SK-N-SH treated with all-trans-retinoic acid at 6 μM for 48 hours (cell line): ENCODE measurements at regions not wholly inside any gene's neighbourhood (a gene's known extent, or its start where the extent isn't known, plus 50 kb on each side); places are given as distances from the start of the nearest gene placed in this dataset.

Experiments
- ATAC-seq: fragments of 200-7000 bp; cut with Tn5 transposase; 3 replicates; pipeline ENCODE4 v1.9.1; 2020; ENCODE audit warnings: mild to moderate bottlenecking, moderate library complexity
- ESRRG ChIP-seq: fragments of 250-450 bp; sonication (Bioruptor Pico); IDR thresholded peaks from 2 replicates; pipeline ENCODE4 v1.6.1; 2021; ENCODE audit warnings: mild to moderate bottlenecking
- ISL1 ChIP-seq: fragments of 250-450 bp; sonication (Bioruptor Pico); IDR thresholded peaks from 2 replicates; pipeline ENCODE4 v2.1.2; 2022; ENCODE audit warnings: mild to moderate bottlenecking, moderate library complexity
- OSR1 ChIP-seq: fragments of 250-450 bp; sonication (Bioruptor Pico); IDR thresholded peaks from 2 replicates; pipeline ENCODE4 v1.8.0; 2022; ENCODE audit warnings: moderate library complexity, mild to moderate bottlenecking, inconsistent platforms
- ZC3H10 ChIP-seq: fragments of 250-450 bp; sonication (Bioruptor Pico); IDR thresholded peaks from 2 replicates; pipeline ENCODE4 v1.5.1; 2021; ENCODE audit warnings: mild to moderate bottlenecking, moderate library complexity
- TF ChIP-seq, protein P1 (sequence below): fragments of 250-450 bp; sonication (Bioruptor Pico); IDR thresholded peaks from 2 replicates; pipeline ENCODE4 v1.5.0; 2020; ENCODE audit warnings: mild to moderate bottlenecking, moderate library complexity

DNA sequence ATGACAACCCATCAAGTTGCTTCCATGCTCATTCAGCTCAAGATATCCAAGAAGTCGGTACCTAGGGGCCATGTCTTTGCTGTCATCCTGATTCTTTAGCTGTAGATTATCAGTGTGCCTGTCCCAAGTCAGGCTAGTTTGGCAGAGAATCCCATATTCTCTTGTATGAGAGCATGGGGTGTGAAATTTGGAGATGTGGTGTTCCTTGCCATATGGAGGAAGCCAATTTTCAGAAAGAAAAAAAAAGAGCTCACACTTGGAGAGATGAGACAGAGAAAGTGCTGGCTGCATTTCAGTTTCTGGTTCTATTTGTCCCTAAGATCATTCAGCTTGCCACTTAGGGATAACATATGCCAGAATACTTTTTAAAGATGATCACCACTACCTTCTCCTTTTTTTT is 52.3 kb upstream of the SLC4A7 start (continued):
- TF ChIP-seq, protein P1, sequence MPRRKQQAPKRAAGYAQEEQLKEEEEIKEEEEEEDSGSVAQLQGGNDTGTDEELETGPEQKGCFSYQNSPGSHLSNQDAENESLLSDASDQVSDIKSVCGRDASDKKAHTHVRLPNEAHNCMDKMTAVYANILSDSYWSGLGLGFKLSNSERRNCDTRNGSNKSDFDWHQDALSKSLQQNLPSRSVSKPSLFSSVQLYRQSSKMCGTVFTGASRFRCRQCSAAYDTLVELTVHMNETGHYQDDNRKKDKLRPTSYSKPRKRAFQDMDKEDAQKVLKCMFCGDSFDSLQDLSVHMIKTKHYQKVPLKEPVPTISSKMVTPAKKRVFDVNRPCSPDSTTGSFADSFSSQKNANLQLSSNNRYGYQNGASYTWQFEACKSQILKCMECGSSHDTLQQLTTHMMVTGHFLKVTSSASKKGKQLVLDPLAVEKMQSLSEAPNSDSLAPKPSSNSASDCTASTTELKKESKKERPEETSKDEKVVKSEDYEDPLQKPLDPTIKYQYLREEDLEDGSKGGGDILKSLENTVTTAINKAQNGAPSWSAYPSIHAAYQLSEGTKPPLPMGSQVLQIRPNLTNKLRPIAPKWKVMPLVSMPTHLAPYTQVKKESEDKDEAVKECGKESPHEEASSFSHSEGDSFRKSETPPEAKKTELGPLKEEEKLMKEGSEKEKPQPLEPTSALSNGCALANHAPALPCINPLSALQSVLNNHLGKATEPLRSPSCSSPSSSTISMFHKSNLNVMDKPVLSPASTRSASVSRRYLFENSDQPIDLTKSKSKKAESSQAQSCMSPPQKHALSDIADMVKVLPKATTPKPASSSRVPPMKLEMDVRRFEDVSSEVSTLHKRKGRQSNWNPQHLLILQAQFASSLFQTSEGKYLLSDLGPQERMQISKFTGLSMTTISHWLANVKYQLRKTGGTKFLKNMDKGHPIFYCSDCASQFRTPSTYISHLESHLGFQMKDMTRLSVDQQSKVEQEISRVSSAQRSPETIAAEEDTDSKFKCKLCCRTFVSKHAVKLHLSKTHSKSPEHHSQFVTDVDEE (CRISPR knock-in tag), result no peak

DNA sequence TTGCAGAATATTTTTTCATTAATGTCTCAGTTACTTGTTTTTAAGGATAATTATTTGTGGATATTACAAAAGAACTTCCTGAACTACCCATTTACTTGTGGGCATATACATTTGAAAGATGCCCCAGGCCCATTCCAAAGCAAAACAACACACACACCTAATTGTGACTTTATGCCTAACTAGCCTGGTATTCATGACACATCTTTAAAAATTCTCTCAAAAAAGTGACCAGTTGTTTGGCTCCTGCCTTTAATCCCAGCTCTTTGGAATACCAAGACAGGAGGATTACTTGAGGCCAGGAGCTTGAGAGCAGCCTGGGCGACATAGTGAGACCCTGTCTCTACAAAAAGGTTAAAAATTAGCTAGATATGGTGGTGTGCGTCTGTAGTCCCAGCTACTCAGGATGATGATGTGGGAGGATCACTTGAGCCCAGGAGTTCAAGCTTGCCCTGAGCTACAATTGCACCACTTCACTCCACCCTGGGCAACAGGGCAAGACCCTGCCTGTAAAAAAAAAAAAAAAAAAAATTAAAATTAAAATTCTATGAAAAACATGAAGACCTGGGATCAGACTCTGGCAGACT is 51.7 kb upstream of the SLC4A7 start:
- no peak for ATAC-seq
- TF ChIP-seq ESRRG, result no peak
- TF ChIP-seq, all 23 proteins: peak for 0

DNA sequence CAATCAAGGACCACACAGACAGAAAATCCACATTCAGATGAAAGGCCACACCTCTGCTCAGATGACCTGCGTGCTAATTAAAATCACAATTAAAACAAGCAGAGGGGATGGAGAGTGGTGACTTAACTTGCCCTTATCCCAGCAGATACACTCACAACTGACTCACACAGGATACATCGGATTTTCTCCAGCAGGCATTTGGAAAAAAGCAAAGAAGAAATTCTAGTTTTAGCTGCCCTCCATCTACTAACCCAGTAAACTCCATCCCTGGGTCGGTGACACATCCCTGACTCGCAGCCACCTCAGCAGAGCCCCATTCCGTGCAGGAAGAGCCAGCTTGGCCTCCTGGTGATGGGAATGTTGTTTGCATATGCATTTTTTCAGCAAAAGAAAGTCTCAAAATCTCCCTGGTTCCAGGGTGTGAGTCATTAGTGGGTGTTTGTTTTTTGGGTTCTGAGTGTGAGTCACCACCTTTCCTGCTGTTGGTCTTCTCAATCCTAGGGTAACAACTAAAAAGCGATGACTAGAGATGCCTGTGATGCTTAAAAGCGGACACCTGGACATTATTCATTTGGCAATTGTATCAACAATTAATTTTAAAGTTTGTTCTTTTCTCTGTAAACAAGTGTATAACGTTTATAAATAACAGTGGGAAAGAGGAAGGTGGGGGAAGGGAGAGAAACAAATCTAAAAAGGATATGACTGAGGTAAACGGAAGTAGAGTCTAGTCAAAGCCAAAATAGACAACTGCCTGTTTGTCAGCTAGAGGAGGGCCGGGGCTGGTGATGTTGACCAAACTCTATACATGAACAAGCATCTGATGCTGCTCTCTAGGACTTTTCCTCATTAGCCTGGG is 49.8 kb upstream of the SLC4A7 start:
- TF ChIP-seq ZC3H10 (no peak), ISL1 (CRISPR knock-in tag) (0 out of 2 replicates have a peak, but pooled peaks have one; percentile 8), OSR1 (CRISPR knock-in tag) (no peak)
- ATAC-seq, result peak; percentile 97
